OCI-LY7 (cell line): ENCODE measurements at regions not wholly inside any gene's neighbourhood (a gene's known extent, or its start where the extent isn't known, plus 50 kb on each side); places are given as distances from the start of the nearest gene placed in this dataset.

Experiments
- BruUV-seq: library from RNA; stranded (reverse); fragments of 400-500 nt; replicated peaks from 2 replicates; lab custom pipeline; 2021; lab: Mats Ljungman, UMichigan
- CTCF ChIA-PET: fragments of 300-600 bp; sonication (Branson Sonifier 250); formaldehyde crosslinking; loops from one replicate; lab custom pipeline; 2022; ENCODE audit warnings: antibody characterized with exemption; ENCODE audit not compliant: unreplicated experiment; lab: Charles Lee
- POLR2A ChIA-PET: fragments of 300-600 bp; sonication (Branson Sonifier 250); formaldehyde crosslinking; loops from one replicate; lab custom pipeline; 2022; ENCODE audit warnings: antibody characterized with exemption; lab: Charles Lee
- DNase-seq: peaks from one replicate; pipeline ENCODE4 v3.0.0-alpha.2; 2015; ENCODE audit warnings: low spot score
- H2AFZ ChIP-seq: fragments of 200-600 bp; sonication (generic), shearing (Covaris generic); 2 replicates; pipeline ENCODE4 v1.6.1; 2014; ENCODE audit warnings: mild to moderate bottlenecking, antibody characterized with exemption, low read length, moderate library complexity
- H3K27ac ChIP-seq: fragments of 200-600 bp; sonication (generic); 2 replicates; pipeline ENCODE4 v1.5.1; 2014; ENCODE audit warnings: mixed run types, low read depth, mild to moderate bottlenecking, moderate library complexity, low read length, inconsistent platforms; ENCODE audit not compliant: poor library complexity, severe bottlenecking
- H3K36me3 ChIP-seq: fragments of 200-600 bp; sonication (generic); 2 replicates; pipeline ENCODE4 v1.6.1; 2014; ENCODE audit warnings: mild to moderate bottlenecking, antibody characterized with exemption, low read length, moderate library complexity, mixed read lengths; ENCODE audit not compliant: insufficient read depth
- H3K4me1 ChIP-seq: fragments of 200-600 bp; sonication (generic); 2 replicates; pipeline ENCODE4 v1.5.1; 2014; ENCODE audit warnings: mild to moderate bottlenecking, low read length; ENCODE audit not compliant: insufficient read depth, poor library complexity, severe bottlenecking
- H3K4me2 ChIP-seq: fragments of 200-600 bp; sonication (generic); 2 replicates; pipeline ENCODE4 v1.6.1; 2014; ENCODE audit warnings: mild to moderate bottlenecking, low read length
- H3K4me3 ChIP-seq: fragments of 200-600 bp; sonication (generic); 2 replicates; pipeline ENCODE4 v1.5.1; 2014; ENCODE audit warnings: mild to moderate bottlenecking, low read depth, low read length; ENCODE audit not compliant: poor library complexity, severe bottlenecking
- H3K79me2 ChIP-seq: fragments of 200-600 bp; sonication (generic); 2 replicates; pipeline ENCODE4 v1.6.1; 2016; ENCODE audit warnings: low read depth, mild to moderate bottlenecking, low read length, moderate library complexity, mixed read lengths; ENCODE audit not compliant: insufficient read depth
- H3K9me2 ChIP-seq: fragments of 200-600 bp; sonication (generic); 2 replicates; pipeline ENCODE4 v1.6.1; 2016; ENCODE audit warnings: mild to moderate bottlenecking, low read length, mixed read lengths; ENCODE audit not compliant: insufficient read depth
- H3K9me3 ChIP-seq: fragments of 200-600 bp; sonication (generic); 2 replicates; pipeline ENCODE4 v1.6.1; 2014; ENCODE audit warnings: mild to moderate bottlenecking, mixed run types, low read length, mixed read lengths
- H4K20me1 ChIP-seq: fragments of 200-600 bp; sonication (generic); 2 replicates; pipeline ENCODE4 v1.6.1; 2014; ENCODE audit warnings: mild to moderate bottlenecking, antibody characterized with exemption, low read length, moderate library complexity, mixed read lengths; ENCODE audit not compliant: insufficient read depth
- EZH2phosphoT487 ChIP-seq: fragments of 200-600 bp; sonication (generic); IDR thresholded peaks from 2 replicates; pipeline ENCODE4 v1.6.1; 2018; ENCODE audit warnings: low read depth, borderline replicate concordance, mild to moderate bottlenecking, mixed run types, antibody characterized with exemption, low read length, moderate library complexity, mixed read lengths
- intact Hi-C: fragments of 100-400 bp; cut with micrococcal nuclease; formaldehyde crosslinking; loops from one replicate; pipeline ENCODE4 v1.10.0; 2022; ENCODE audit not compliant: unreplicated experiment
- TF ChIP-seq, protein P1 (sequence below): fragments of 200-600 bp; sonication (generic); conservative IDR thresholded peaks from 2 replicates; pipeline ENCODE4 v1.5.1; 2014; ENCODE audit warnings: mild to moderate bottlenecking, antibody characterized with exemption, low read length, moderate library complexity, mixed read lengths

GRCh38 chr15:53884441-53884840, 93.8 kb upstream of the UNC13C start:
- Histone ChIP-seq H3K36me3 (no peaks in the 10 kb centered on the region), H3K4me3 (no peak overlapping the region), H3K79me2 (no peaks in the 10 kb centered on the region), H3K9me3 (no peaks in the 10 kb centered on the region), H4K20me1 (no peaks in the 10 kb centered on the region), H2AFZ (no peak overlapping the region), H3K27ac (no peak overlapping the region), H3K4me1 (no peaks in the 10 kb centered on the region), H3K9me2 (no peaks in the 10 kb centered on the region), H3K4me2 (no peak overlapping the region)
- no TSS peak for BruUV-seq
- ChIA-PET POLR2A (no interaction called here), CTCF (no interaction called here)
- no peak for DNase-seq
- TF ChIP-seq, protein P1, sequence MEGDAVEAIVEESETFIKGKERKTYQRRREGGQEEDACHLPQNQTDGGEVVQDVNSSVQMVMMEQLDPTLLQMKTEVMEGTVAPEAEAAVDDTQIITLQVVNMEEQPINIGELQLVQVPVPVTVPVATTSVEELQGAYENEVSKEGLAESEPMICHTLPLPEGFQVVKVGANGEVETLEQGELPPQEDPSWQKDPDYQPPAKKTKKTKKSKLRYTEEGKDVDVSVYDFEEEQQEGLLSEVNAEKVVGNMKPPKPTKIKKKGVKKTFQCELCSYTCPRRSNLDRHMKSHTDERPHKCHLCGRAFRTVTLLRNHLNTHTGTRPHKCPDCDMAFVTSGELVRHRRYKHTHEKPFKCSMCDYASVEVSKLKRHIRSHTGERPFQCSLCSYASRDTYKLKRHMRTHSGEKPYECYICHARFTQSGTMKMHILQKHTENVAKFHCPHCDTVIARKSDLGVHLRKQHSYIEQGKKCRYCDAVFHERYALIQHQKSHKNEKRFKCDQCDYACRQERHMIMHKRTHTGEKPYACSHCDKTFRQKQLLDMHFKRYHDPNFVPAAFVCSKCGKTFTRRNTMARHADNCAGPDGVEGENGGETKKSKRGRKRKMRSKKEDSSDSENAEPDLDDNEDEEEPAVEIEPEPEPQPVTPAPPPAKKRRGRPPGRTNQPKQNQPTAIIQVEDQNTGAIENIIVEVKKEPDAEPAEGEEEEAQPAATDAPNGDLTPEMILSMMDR = no peak
- TF ChIP-seq EZH2phosphoT487 = no peak
- intact Hi-C loops = no loop called here

DNA sequence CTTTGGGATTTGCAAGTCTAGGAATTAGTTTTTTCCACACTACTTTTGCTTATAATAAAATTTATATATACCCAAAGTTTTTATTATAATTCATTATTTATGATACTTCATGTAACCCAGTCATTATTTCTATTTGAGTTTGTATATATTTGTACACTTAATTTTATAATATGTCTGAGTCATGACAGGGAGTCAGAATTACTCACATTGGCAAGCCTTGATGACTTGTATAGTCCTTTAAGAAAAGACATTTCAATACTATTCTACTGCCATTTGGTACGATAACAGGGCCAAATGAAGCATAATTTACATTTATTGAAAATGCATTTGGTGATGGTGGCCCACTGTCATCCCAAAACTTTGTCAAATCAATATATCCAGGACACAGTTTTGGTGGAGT, 95.9 kb upstream of the UNC13C start:
- no peaks in the 10 kb centered on the region for H3K4me1 ChIP-seq
- no peaks in the 10 kb centered on the region for H3K36me3 ChIP-seq
- no peak for DNase-seq
- no peaks in the 10 kb centered on the region for H3K79me2 ChIP-seq
- no peak overlapping the region for H2AFZ ChIP-seq
- POLR2A ChIA-PET = no interaction called here
- no peaks in the 10 kb centered on the region for H4K20me1 ChIP-seq
- TF ChIP-seq EZH2phosphoT487 = no peak
- TF ChIP-seq, protein P1 = no peak
- H3K9me2 ChIP-seq = no peaks in the 10 kb centered on the region
- no peak overlapping the region for H3K4me2 ChIP-seq
- H3K9me3 ChIP-seq = no peaks in the 10 kb centered on the region
- H3K4me3 ChIP-seq = no peak overlapping the region
- intact Hi-C loops = no loop called here
- BruUV-seq = no TSS peak
- H3K27ac ChIP-seq = no peak overlapping the region
- CTCF ChIA-PET = no interaction called here

GRCh38 chr15:53880357-53880756, 97.9 kb upstream of the UNC13C start:
- POLR2A ChIA-PET = interaction anchor here (0.7 kb wide), 1 partner anchor 50 kb away, joined by 4 read pairs; no protein-coding TSS in a partner anchor
- no peaks in the 10 kb centered on the region for H3K9me2 ChIP-seq

More at GRCh38 chr15:53880357-53880756, 97.9 kb upstream of the UNC13C start:
- Histone ChIP-seq H3K79me2 (no peaks in the 10 kb centered on the region), H3K4me1 (no peaks in the 10 kb centered on the region), H3K4me3 (no peak overlapping the region), H3K27ac (no peak overlapping the region), H2AFZ (no peak overlapping the region), H4K20me1 (no peaks in the 10 kb centered on the region), H3K9me3 (no peaks in the 10 kb centered on the region), H3K4me2 (no peak overlapping the region), H3K36me3 (no peaks in the 10 kb centered on the region)
- BruUV-seq = no TSS peak
- CTCF ChIA-PET = no interaction called here
- intact Hi-C loops = no loop called here
- no peak for DNase-seq
- no peak for TF ChIP-seq EZH2phosphoT487
